VCaP (cell line): ENCODE measurements at regions not wholly inside any gene's neighbourhood (a gene's known extent, or its start where the extent isn't known, plus 50 kb on each side); places are given as distances from the start of the nearest gene placed in this dataset.

Experiments
- H3K27ac ChIP-seq: fragments of 450-650 bp; 2 replicates; pipeline ENCODE4 v1.5.1; 2017
- TF ChIP-seq, protein P1 (sequence below): fragments of 450-650 bp; conservative IDR thresholded peaks from 2 replicates; pipeline ENCODE4 v1.5.1; 2017; ENCODE audit warnings: mild to moderate bottlenecking, moderate library complexity

DNA sequence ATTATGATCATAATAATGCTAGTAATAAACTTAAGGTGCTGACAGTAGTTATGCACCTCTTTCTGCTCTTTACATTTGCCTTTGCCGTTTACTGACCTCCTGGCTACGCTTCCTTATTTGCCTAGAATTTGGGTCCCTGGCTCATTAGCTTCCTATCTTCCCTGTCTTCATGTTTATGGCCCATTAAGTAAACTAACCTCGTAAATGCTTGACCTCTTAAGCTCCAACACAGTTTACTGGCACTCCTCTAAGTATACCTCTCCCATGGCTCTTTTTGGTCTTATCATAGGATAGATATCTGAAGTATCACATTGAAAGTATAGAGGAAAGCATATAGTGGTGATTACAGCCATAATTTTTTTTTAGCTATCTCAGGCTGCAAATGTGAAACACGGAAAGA lies 657.3 kb upstream of the SLC39A10 start:
- no peak overlapping the region for H3K27ac ChIP-seq
- TF ChIP-seq, protein P1, sequence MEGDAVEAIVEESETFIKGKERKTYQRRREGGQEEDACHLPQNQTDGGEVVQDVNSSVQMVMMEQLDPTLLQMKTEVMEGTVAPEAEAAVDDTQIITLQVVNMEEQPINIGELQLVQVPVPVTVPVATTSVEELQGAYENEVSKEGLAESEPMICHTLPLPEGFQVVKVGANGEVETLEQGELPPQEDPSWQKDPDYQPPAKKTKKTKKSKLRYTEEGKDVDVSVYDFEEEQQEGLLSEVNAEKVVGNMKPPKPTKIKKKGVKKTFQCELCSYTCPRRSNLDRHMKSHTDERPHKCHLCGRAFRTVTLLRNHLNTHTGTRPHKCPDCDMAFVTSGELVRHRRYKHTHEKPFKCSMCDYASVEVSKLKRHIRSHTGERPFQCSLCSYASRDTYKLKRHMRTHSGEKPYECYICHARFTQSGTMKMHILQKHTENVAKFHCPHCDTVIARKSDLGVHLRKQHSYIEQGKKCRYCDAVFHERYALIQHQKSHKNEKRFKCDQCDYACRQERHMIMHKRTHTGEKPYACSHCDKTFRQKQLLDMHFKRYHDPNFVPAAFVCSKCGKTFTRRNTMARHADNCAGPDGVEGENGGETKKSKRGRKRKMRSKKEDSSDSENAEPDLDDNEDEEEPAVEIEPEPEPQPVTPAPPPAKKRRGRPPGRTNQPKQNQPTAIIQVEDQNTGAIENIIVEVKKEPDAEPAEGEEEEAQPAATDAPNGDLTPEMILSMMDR = no peak

DNA sequence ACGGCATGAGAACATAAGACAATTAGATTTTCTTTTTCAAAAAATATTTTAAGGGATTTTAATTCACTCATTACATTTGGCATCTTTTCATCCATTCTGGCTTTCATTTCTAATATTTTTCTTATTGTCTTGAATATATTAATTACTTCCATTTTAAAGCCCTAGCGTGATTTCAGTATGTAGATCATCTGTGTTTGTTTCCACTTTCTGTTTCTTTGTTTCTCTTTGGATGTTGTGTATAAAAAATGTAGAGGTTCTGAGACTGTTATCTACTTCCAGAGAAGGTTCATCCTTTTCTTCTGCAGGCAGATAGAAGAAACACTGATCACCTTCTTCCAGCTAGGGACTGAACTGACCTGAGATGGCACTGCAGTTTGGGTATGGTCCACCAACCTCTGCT lies 664.4 kb upstream of the SLC39A10 start:
- no peak overlapping the region for H3K27ac ChIP-seq
- TF ChIP-seq, protein P1 = no peak

DNA sequence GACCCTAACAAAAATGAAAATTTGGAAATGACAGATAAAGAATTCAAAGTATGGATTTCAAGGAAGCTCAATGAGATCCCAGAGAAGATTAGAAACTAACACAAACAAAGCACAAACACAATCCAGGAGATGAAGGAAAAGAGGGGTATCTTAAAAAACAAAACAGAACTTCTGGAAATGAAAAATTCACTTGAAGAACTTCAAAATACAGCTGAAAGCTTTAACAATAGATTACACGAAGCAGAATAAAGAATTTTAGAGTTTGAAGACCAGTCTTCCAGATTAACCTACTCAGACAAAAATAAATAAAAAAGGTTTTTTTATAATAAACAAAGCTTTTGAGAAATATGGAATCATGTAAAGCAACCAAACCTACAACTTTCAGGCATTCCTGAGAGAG lies 671.8 kb upstream of the SLC39A10 start:
- TF ChIP-seq, protein P1 = no peak
- H3K27ac ChIP-seq = no peak overlapping the region

DNA sequence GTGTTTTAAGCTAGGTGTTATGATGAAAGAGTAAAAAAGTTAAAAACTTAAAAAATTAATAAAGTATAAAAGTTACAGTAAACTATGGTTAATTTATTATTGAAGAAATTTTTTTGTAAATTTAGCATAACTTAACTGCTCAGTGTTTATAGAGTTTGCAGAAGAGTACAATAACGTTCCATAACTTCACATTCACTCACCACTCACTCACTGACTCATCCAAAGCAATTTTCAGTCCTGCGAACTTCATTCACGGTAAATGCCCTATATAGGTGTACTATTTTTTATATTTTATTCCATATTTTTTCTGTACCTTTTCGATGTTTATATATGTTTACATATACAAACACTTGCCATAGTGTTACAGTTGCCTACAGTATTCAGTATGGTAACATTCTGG lies 694.8 kb upstream of the SLC39A10 start:
- TF ChIP-seq, protein P1 = no peak

DNA sequence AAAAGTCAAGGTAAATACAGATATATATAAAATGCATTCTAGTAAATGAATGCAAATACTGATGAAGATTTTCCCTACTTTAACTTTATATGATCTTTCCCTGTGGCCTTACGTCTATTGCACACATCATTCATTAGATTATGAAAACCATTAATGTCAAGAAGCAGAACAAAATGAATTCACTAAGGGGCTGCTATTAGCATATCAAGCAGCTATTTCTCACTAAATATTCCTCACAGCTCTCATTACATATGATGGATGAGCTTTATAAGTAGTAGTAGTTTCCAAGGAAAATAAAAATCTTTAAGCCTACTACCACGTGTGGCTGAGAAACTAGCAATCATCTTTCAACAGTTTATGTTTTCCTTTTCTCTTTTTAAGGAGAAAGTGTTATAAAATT lies 702.8 kb upstream of the SLC39A10 start:
- TF ChIP-seq, protein P1 = no peak
- H3K27ac ChIP-seq = no peak overlapping the region

More for the DNA sequence above, 694.8 kb upstream of the SLC39A10 start:
- H3K27ac ChIP-seq = no peak overlapping the region

DNA sequence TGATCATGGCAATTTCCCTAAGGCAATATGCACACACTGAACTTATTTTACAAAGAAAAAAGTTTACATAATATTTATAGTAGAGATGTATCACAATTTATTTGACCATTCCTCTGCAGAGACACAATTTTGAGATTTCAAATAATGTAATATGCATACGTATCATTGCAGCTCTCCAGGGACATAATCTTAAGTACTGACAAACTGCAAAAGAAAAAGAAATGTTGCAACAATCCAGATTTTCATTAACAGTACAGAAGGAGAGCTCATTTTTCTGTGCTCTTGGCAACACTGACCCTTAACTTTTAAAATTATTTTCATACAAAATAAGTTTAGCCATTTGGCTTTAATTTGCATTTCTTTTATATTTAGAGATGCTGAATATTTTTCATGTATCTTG lies 710.2 kb upstream of the SLC39A10 start:
- no peak overlapping the region for H3K27ac ChIP-seq
- TF ChIP-seq, protein P1 = no peak

DNA sequence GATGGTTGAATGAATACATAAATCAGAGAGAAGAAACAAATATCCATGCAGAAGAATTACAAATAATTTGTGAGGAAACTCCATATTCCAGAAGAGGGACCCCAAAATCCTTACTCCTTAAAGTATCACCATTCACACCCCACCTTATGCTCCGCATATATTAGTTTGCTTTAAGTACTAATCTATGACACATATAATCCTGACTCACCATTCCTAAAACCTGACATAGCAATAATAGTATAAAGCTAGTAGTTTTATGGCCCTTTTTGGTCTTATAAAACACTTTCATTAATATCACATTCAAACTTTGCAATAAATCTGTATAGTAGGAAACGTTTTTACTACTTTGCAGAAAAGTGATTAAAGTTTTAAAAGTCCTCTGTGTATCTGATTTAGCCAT lies 719.0 kb upstream of the SLC39A10 start:
- TF ChIP-seq, protein P1 = no peak

DNA sequence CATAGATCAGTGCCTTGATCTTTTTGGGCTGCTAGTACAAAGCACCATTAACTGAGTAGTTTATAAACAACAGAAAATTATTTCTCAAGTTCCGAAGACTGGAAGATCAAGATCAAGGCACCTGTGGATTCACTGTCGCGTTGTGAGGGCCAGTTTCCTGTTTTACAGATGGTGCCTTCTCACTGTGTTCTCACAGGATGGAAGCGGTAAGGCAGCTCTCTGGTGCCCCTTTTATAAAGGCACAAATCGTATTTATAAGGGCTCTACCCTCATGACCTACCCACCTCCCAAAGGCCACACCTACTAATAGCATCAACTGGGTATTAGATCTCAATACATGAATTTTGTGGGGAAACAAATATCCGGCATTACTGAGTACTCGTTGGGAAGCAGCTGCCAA lies 729.5 kb upstream of the SLC39A10 start:
- no peak overlapping the region for H3K27ac ChIP-seq
- TF ChIP-seq, protein P1 = no peak

More for the DNA sequence above, 719.0 kb upstream of the SLC39A10 start:
- no peak overlapping the region for H3K27ac ChIP-seq
